Superior temporal gyrus (tissue), 1 donor: ENCODE measurements at regions not wholly inside any gene's neighbourhood (a gene's known extent, or its start where the extent isn't known, plus 50 kb on each side); places are given as distances from the start of the nearest gene placed in this dataset.

Experiments
- DNase-seq: peaks from one replicate; pipeline ENCODE4 v3.0.0-alpha.2; 2016; ENCODE audit errors: extremely low spot score

DNA sequence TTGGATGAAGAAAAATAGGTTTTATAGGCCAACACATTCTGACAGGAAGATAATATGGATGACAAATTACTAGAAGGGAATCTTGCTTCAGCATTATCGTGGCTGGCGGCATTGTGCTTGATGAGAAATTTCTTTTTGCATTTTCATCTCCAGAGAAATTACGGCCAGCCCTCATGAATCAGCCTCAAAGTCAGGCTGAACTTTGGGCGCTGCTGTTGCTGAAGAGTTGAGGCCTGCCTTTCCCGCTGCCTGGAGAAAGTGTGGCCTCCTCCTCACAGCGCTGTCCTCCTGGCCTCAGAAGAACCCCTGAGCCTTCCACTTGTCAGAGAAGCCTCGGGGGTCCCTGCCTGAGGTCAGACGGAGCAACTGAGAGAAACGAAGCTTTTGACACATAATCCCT lies 272.4 kb upstream of the KCNIP4 start:
- no peak for DNase-seq

DNA sequence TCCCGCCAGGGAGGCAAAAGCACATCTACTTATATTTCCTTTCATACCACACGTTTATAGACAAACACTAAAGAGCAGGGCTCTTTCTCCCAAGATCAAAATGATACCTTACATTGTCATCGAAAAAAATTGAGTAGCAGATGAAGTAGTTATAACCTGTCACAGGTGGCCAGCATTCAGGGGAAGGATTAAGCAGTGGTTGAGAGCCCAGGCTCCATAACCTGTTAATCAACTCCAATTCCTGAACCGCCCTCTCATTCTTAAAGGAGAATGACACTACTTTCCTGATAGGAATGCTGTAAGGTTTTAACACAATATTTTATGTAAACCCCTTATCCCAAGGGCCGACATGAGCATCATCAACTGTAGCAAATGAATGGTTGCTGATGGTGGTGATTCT lies 268.9 kb upstream of the KCNIP4 start:
- no peak for DNase-seq

GRCh38 chr4:22216278-22216677 lies 267.7 kb upstream of the KCNIP4 start:
- DNase-seq: no peak

DNA sequence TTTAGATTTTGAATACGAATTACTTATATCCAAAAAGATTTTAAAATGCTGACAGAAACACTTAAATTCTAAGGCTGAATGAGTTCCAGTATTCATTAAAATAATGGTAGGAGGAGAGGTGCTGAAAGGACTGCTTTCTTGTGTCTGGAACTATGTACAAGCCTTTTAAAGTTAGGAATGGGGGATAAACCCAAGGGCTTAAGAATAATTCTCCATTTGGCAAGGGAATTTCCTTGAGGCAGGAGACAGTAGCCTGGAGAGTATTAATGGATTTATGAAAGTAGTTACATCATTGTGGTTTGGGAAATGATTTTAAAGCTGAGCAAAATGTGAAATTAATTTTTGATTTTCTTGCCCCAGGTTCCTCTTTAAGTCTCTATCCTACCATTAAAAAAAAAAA lies 266.5 kb upstream of the KCNIP4 start:
- no peak for DNase-seq

GRCh38 chr4:22203711-22204011 lies 255.1 kb upstream of the KCNIP4 start:
- DNase-seq: no peak

- no peak for DNase-seq
Measured at GRCh38 chr4:22202975-22203710, 254.6 kb upstream of the KCNIP4 start.

DNA sequence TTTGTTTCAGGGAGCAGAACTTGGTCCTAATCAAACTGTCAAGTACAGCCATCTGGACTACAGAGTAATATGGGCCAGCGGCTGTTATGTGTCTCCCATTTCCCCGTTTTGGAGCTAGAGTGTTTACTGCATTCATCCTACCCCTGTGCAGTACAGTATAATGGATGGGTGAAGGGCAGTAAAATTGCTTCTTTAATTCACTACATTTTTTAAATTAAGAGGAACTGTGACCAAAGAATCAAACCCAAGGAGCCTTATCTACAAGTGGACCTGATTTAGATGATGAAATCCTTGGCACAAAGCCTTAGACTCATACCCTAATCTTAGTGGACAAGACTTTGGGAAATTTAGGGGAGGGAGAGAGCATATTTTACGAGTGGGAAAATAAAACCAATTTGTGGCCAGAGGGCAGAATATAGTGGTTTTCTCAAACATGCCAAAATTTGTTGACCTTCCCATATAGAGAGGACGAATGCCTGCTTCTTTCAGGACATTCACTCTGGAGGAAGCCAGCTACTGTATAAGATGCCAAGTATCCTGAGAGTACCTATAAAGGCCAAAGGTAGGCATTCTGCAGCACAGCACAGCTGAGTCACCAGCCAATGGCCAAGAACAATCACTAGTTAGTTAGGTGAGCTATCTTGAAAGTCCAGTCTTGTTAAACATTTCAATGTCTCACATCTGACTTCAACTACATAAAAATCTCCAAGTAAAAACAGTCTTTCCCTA lies 253.8 kb upstream of the KCNIP4 start:
- no peak for DNase-seq

- DNase-seq: no peak
Measured at GRCh38 chr4:22201256-22201655, 252.7 kb upstream of the KCNIP4 start.

GRCh38 chr4:22196551-22196950 lies 248.0 kb upstream of the KCNIP4 start:
- no peak for DNase-seq

GRCh38 chr4:22192084-22192511 lies 243.5 kb upstream of the KCNIP4 start:
- no peak for DNase-seq

DNA sequence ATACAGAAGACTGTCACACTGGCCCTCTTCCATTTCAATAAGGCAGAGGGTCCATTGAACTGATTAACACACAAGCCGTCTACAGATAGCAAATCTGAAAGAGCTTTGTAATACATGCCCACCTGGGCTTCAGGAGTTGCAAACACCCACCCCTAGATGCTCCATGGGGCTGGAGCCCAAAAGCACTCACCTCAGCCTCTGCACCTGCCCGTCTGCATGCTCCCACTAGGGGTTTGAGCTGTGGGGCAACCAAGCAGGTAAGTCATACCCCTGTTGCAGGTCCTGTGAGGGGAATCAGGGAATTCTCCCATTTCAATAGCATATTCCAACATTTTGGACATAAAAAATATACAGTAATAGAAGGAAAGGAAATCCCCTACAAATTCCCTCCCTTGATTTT lies 243.0 kb upstream of the KCNIP4 start:
- DNase-seq: no peak

DNA sequence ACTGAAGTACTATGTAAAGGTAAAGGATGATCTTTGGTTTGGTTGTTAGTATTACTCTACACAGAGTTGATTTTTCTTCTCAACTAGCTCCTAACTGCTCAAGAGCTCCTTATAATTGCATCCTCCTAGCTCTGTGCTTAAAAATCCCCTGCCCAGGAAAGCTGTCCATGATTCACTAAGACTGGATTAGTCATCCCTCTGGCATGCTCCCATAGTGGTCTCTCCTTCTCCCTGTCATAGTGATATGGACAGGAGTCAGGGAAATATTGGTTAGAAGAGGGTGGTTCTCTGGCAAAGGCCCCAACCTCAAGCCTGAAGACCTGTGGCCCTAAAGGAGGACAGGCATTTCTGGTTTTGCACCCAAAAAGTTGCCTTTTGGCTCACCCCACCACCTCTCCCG lies 242.3 kb upstream of the KCNIP4 start:
- DNase-seq: no peak

GRCh38 chr4:22187203-22187820 lies 238.7 kb upstream of the KCNIP4 start:
- DNase-seq: no peak

DNA sequence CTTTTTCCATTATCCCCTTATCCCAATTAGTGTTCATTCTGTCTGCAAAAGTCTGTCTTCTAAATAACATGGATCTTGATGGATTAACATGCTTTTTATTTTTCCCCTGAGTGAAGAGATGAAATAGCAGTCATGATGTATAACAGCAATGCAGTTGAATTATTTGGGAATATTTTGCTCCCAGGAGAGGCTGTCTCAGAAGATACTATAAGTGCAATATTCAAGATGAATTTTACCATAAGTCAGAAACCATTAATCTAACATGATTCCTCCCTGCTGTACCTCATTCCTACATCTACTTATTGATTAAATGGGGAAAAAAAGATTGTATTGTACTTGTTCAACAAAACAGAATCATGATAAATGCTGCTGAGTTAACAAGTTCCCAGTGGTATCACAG lies 233.2 kb upstream of the KCNIP4 start:
- no peak for DNase-seq

DNA sequence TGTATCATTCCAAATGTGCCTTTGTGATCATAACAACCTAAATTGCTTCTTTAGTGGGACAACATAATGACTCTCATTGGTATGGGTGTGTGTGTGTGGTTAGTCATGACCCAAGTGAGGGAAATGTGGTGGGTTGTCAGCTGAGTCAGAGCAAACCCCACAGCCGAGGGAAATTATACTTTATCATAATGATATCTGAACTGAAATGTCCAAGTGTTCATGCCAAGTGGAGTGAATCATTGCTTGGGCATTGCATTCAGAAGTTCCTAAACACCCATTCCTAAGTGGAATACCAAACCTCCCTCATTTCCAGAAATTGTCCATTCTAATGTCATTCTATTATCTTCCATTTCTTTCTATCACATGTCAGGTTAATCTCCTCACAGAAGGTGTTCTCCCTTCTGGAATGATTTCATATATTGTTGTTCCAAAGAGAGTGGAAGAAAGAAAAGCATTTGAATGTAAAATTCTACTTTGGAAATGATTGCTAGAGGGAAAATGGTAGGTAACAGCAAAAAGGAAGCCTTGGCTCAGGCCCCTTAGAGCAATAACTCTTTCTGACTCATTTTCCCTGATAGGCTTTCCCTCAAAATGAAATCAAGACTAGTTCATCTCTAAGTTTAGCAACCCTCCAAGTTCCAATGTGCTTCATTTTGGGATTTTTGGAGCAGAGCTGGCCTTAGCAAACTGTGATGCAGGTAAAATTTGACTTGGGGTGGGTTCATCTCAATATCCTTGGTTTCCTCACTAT lies 230.7 kb upstream of the KCNIP4 start:
- DNase-seq: peak; percentile 22

- DNase-seq: no peak
Measured at GRCh38 chr4:22174640-22175039, 226.1 kb upstream of the KCNIP4 start.

- no peak for DNase-seq
Measured at GRCh38 chr4:22170353-22170752, 221.8 kb upstream of the KCNIP4 start.

GRCh38 chr4:22167201-22167600 lies 218.6 kb upstream of the KCNIP4 start:
- no peak for DNase-seq

- no peak for DNase-seq
Measured at GRCh38 chr4:22162454-22162853, 213.9 kb upstream of the KCNIP4 start.

DNA sequence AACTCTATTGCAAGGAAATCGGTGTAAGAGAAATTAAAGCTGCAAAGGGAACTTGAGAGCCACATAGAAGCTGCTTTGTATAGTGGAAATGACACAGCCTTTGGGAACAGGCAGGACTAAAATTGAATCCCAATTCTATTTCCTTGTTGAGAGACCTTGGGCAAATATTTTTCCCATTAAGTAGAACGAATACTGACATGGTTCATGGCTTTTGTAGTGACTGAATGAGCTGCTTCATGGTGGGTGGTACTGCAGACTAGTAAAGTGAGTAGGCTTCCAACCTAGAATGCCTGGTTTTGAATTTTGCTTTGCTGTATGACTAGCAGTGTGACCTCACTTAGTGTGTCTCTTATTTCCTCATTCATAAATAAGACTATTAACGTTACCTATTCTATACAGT lies 182.2 kb upstream of the KCNIP4 start:
- no peak for DNase-seq

DNA sequence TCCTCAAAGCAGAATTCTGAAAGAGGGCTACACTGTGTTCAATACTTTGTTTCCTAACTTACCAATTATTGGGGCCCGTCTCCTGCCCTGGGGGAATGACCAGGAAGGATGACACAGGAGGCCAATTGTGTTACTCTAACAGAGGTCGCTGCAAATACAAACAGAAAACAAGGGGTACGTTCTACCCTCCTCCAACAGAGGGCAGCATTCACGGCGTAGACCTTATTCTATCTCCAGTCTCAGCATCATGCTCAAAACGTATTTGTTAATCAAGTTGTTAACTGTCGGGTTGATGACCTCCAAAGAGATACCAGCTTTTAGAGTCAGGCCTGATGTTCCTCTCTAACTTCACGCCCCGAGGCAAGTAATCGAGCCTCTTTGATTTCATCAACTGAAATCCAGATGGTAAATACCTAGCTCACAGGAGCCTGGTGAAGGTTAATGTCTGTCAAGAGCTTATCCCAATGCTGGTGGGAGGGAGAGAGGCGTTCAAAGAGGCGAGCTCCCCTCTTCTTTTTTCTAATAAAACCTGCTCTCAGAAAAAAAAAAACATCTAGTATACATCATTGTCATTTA lies 181.0 kb upstream of the KCNIP4 start:
- no peak for DNase-seq

DNA sequence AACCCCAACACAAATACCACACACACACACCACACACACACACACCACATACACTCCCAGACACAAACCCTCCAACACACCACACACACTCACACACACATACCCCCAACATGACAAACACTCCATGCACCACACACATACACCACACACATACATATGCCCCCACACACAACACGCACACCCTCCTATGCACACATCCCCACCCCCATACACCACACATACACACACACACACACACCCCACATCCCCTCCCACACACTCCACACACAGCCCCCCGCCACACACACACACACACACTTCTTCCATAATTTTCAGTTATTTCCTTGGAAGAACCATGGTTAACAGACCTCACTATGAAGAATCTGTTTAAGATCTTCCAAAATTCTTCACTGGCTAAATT lies 173.5 kb upstream of the KCNIP4 start:
- no peak for DNase-seq
